Epithelial cell of proximal tubule (primary cell): ENCODE measurements at regions not wholly inside any gene's neighbourhood (a gene's known extent, or its start where the extent isn't known, plus 50 kb on each side); places are given as distances from the start of the nearest gene placed in this dataset.

Experiments
- DNase-seq: peaks from one replicate; pipeline ENCODE4 v3.0.0-alpha.2; 2011; ENCODE audit warnings: low read depth
- H3K4me3 ChIP-seq: 2 replicates; pipeline ENCODE4 v1.5.1; 2011; ENCODE audit warnings: low read depth, mild to moderate bottlenecking, low read length
- CTCF ChIP-seq: conservative IDR thresholded peaks from 2 replicates; pipeline ENCODE4 v1.5.1; 2012; ENCODE audit warnings: low read depth, mild to moderate bottlenecking, low read length

DNA sequence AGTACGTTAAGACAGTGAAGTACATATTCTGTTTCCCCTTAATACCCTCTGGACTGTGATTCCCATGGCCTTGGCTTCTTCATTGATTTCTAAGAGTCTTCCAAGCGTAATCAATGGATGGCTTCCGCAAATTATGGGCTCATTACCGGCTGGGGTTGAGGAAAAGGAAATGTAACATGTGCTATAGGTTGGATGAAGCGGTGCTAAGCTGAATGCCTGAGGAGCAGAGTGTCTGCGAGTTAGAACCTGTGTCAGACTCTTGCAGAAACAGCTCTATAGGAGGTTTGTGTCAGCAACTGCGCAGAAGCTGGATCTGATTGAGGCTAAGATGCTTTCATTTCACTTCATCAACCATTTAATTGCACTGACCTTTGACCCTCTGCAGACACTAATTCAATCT lies 114.3 kb upstream of the CDH18 start:
- no peak for TF ChIP-seq CTCF
- no peak overlapping the region for H3K4me3 ChIP-seq
- DNase-seq, result no peak

DNA sequence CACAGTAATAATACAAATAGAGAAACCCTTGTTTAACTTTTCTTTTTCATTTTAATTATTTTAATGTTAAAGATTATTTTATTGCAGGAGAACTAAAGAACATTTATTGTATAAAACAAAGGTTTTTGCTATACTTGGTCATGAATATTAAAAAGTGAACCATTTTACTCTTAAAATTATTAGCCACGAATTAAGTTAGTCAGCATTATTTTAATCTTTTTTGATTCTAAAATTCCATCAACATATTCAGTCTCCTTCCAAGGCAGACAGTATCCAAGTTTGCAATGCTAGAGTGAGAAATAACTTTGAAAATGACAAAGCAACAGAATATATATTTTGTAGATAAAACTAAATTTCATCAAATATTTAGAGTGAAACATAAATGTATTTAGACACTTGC lies 110.7 kb upstream of the CDH18 start:
- no peak for TF ChIP-seq CTCF
- no peak overlapping the region for H3K4me3 ChIP-seq

GRCh38 chr5:20088361-20088760 lies 100.4 kb upstream of the CDH18 start:
- no peak for TF ChIP-seq CTCF
- no peak overlapping the region for H3K4me3 ChIP-seq

More for the DNA sequence above, 110.7 kb upstream of the CDH18 start:
- DNase-seq, result no peak

GRCh38 chr5:20087299-20087698 lies 99.3 kb upstream of the CDH18 start:
- no peak overlapping the region for H3K4me3 ChIP-seq
- no peak for TF ChIP-seq CTCF
- DNase-seq, result no peak

More at GRCh38 chr5:20088361-20088760, 100.4 kb upstream of the CDH18 start:
- no peak for DNase-seq

GRCh38 chr5:20077186-20077585 lies 89.2 kb upstream of the CDH18 start:
- no peak for DNase-seq
- H3K4me3 ChIP-seq, result no peak overlapping the region
- no peak for TF ChIP-seq CTCF

- H3K4me3 ChIP-seq, result no peak overlapping the region
- no peak for TF ChIP-seq CTCF
- no peak for DNase-seq
Measured at GRCh38 chr5:20056933-20057332, 68.9 kb upstream of the CDH18 start.

DNA sequence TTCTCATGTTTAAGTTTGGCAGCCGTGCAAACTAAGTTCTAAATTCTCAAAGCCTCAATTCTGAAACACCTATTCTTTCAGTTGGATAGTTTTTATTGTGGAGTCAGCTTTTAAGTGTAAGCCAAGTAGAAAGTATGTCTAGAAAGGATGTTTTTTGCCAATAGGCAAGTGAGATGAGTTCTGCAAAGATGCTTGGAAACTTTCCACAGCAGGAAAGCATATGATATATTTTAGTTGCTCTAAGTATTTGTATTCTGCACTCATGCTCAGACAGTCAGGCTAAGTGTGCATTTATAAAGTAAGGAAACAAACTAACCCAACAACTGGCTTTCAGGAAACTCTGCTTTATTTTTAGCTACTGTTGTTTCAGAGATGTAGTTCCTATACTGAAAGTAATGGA lies 67.3 kb upstream of the CDH18 start:
- no peak overlapping the region for H3K4me3 ChIP-seq
- no peak for TF ChIP-seq CTCF
- DNase-seq, result no peak
